ENCODE measurements at regions not wholly inside any gene's neighbourhood (a gene's known extent, or its start where the extent isn't known, plus 50 kb on each side); places are given as distances from the start of the nearest gene placed in this dataset.

GRCh38 chr9:110013064-110013463 is 194.9 kb downstream of the C9orf152 start:
- Histone ChIP-seq H2BK20ac (ENCODE audit: low read depth, low read length) (no peak overlapping the region), H4K8ac (ENCODE audit: low read depth in 2 of 2, low read length in 2 of 2) (no peak overlapping the region), H3K79me1 (ENCODE audit: low read depth in 1 of 2, low read length in 2 of 2) (peaks cover 8 to 14% of the 10 kb centered on the region in 2 experiments), H2AK5ac (ENCODE audit: low read depth, low read length) (no peak overlapping the region), H2AK9ac (replicated peaks; ENCODE audit: low read depth, low read length, poor library complexity) (no peak overlapping the region), H3K9me3 (ENCODE audit: control insufficient read depth, insufficient read depth, low read length) (no peaks in the 10 kb centered on the region), H3K4me3 (ENCODE audit: insufficient read depth, low read depth, low read length) (no peak overlapping the region), H2AFZ (replicated peaks; ENCODE audit: low read length, poor library complexity) (no peak overlapping the region), H3K4me1 (ENCODE audit: control insufficient read depth, insufficient read depth, low read length) (peaks cover 4% of the 10 kb centered on the region; the same call in 1 of the 2 replicates), H3K9me1 (ENCODE audit: insufficient read depth, low read length) (no peaks in the 10 kb centered on the region), H3K23ac (ENCODE audit: low read depth, low read length) (no peak overlapping the region), H3K27ac (ENCODE audit: insufficient read depth, low read length) (no peak overlapping the region), H3K9ac (ENCODE audit: low read depth, low read length) (no peak overlapping the region), H4K5ac (ENCODE audit: low read depth, low read length) (no peak overlapping the region), H2BK15ac (ENCODE audit: low read depth, low read length) (no peak overlapping the region), H3K36me3 (ENCODE audit: control insufficient read depth, insufficient read depth, low read length) (no peaks in the 10 kb centered on the region), H3K4ac (ENCODE audit: low read depth, low read length) (no peak overlapping the region), H2BK5ac (ENCODE audit: low read depth, low read length, poor library complexity, severe bottlenecking) (no peak overlapping the region), H2BK120ac (ENCODE audit: low read depth, low read length) (no peak overlapping the region), H3K14ac (replicated peaks; ENCODE audit: low read depth, low read length) (no peak overlapping the region), H4K91ac (ENCODE audit: insufficient read depth, low read depth, low read length) (no peak overlapping the region), H3K18ac (ENCODE audit: low read depth, low read length) (no peak overlapping the region), H3K56ac (ENCODE audit: extremely low read depth, insufficient read depth, low read length) (no peak overlapping the region), H4K20me1 (ENCODE audit: insufficient read depth, low read length) (no peaks in the 10 kb centered on the region), H3K4me2 (ENCODE audit: low read depth, low read length) (no peak overlapping the region), H3K27me3 (ENCODE audit: control insufficient read depth, insufficient read depth, low read length) (no peaks in the 10 kb centered on the region)
- in situ Hi-C loops (cut with MboI; ENCODE audit: low sequenced_read_pairs), result no loop called here
- TF ChIP-seq MXI1 (IDR thresholded peaks at IDR 0.05; ENCODE audit: borderline replicate concordance, low read depth, low read length) (no peak), RFX5 (IDR thresholded peaks at IDR 0.05; ENCODE audit: low read depth, low read length) (no peak), ELK1 (IDR thresholded peaks at IDR 0.05; ENCODE audit: borderline replicate concordance, low read depth, low read length) (no peak), CEBPB (IDR thresholded peaks at IDR 0.05; ENCODE audit: low read depth, low read length) (no peak), POLR2A (IDR thresholded peaks at IDR 0.05; ENCODE audit: low read depth, low read length) (no peak), USF2 (IDR thresholded peaks at IDR 0.05; ENCODE audit: low read depth, low read length) (no peak), MAFK (IDR thresholded peaks at IDR 0.05; ENCODE audit: low read depth, low read length) (no peak), CTCF (conservative IDR thresholded peaks at IDR 0.05; ENCODE audit: low read depth, low read length) (no peak), RAD21 (IDR thresholded peaks at IDR 0.05; ENCODE audit: low read length) (no peak), MAZ (IDR thresholded peaks at IDR 0.05; ENCODE audit: borderline replicate concordance, low read depth, low read length) (no peak), RCOR1 (IDR thresholded peaks at IDR 0.05; ENCODE audit: insufficient replicate concordance, low read length) (no peak), BHLHE40 (IDR thresholded peaks at IDR 0.05; ENCODE audit: low read depth, low read length) (no peak), CHD1 (IDR thresholded peaks at IDR 0.05; ENCODE audit: low read depth, low read length) (no peak), FOS (IDR thresholded peaks at IDR 0.05; ENCODE audit: low read depth, low read length) (no peak), SMC3 (IDR thresholded peaks at IDR 0.05; ENCODE audit: low read depth, low read length) (no peak), NFE2L2 (IDR thresholded peaks at IDR 0.05; ENCODE audit: low read depth, low read length) (no peak)
- BruUV-seq (replicated peaks), result no TSS peak
- intact Hi-C loops (cut with micrococcal nuclease), result no loop called here
- ChIA-PET CTCF (no interaction called here), POLR2A (ENCODE audit: unreplicated experiment) (no interaction called here)
- ATAC-seq (ENCODE audit: low read depth) (no peak), DNase-seq (no peak)
- no CpG with 5 or more reads among the region's 1 CpG for WGBS, 2 experiments (ENCODE audit: extremely low coverage in 2 of 2, insufficient read length in 1 of 2)
- dilution Hi-C loops (cut with HindIII; ENCODE audit: low sequenced_read_pairs, unreplicated experiment), result no loop called here

Data from IMR-90 (cell line).